ENCODE measurements at regions not wholly inside any gene's neighbourhood (a gene's known extent, or its start where the extent isn't known, plus 50 kb on each side); places are given as distances from the start of the nearest gene placed in this dataset.

GRCh38 chr2:5385596-5385995 is 306.6 kb upstream of the SOX11 start:
- no peak for DNase-seq (ENCODE audit: missing footprints)
- intact Hi-C loops (cut with DNase I): no loop called here
- no peak for ATAC-seq

- no peak for ATAC-seq
- no peak for DNase-seq (ENCODE audit: missing footprints)
- intact Hi-C loops (cut with DNase I): no loop called here
Measured at GRCh38 chr2:5387406-5387805, 304.8 kb upstream of the SOX11 start.

- ATAC-seq (no peak), DNase-seq (ENCODE audit: missing footprints) (no peak)
- intact Hi-C loops (cut with DNase I): loop anchor here (10.0 kb wide), 1 partner anchor 285 kb away; no protein-coding TSS in a partner anchor
Measured at GRCh38 chr2:5389740-5390139, 302.4 kb upstream of the SOX11 start.

GRCh38 chr2:5391362-5391761 is 300.8 kb upstream of the SOX11 start:
- peak; percentile 76 for DNase-seq (ENCODE audit: missing footprints)
- peak; percentile 60 for ATAC-seq
- intact Hi-C loops (cut with DNase I): loop anchor here (10.0 kb wide), 1 partner anchor 283 kb away; no protein-coding TSS in a partner anchor

- ATAC-seq (no peak), DNase-seq (ENCODE audit: missing footprints) (no peak)
- intact Hi-C loops (cut with DNase I): loop anchor here (10.0 kb wide), 1 partner anchor 282 kb away; no protein-coding TSS in a partner anchor
Measured at GRCh38 chr2:5392658-5393057, 299.5 kb upstream of the SOX11 start.

GRCh38 chr2:5393474-5393873 is 298.7 kb upstream of the SOX11 start:
- DNase-seq (ENCODE audit: missing footprints): no peak
- no peak for ATAC-seq
- intact Hi-C loops (cut with DNase I): loop anchor here (10.0 kb wide), 1 partner anchor 281 kb away; no protein-coding TSS in a partner anchor

- intact Hi-C loops (cut with DNase I): loop anchor here (10.0 kb wide), 1 partner anchor 281 kb away; no protein-coding TSS in a partner anchor
- ATAC-seq: no peak
- DNase-seq (ENCODE audit: missing footprints): no peak
Measured at GRCh38 chr2:5394223-5394622, 298.0 kb upstream of the SOX11 start.

- DNase-seq (ENCODE audit: missing footprints) (no peak), ATAC-seq (no peak)
- intact Hi-C loops (cut with DNase I): no loop called here
Measured at GRCh38 chr2:5401115-5401657, 291.0 kb upstream of the SOX11 start.

- intact Hi-C loops (cut with DNase I): no loop called here
- DNase-seq (ENCODE audit: missing footprints): no peak
- no peak for ATAC-seq
Measured at GRCh38 chr2:5403392-5403791, 288.8 kb upstream of the SOX11 start.

- ATAC-seq (no peak), DNase-seq (ENCODE audit: missing footprints) (no peak)
Measured at GRCh38 chr2:5409898-5410381, 282.2 kb upstream of the SOX11 start.

GRCh38 chr2:5410991-5411700 is 281.0 kb upstream of the SOX11 start:
- no peak for ATAC-seq
- intact Hi-C loops (cut with DNase I): no loop called here
- no peak for DNase-seq (ENCODE audit: missing footprints)

More at GRCh38 chr2:5409898-5410381, 282.2 kb upstream of the SOX11 start:
- intact Hi-C loops (cut with DNase I): no loop called here

GRCh38 chr2:5412001-5412400 is 280.2 kb upstream of the SOX11 start:
- DNase-seq (ENCODE audit: missing footprints) (no peak), ATAC-seq (no peak)
- intact Hi-C loops (cut with DNase I): no loop called here

GRCh38 chr2:5433855-5434254 is 258.3 kb upstream of the SOX11 start:
- intact Hi-C loops (cut with DNase I): no loop called here
- ATAC-seq: no peak

GRCh38 chr2:5437375-5437774 is 254.8 kb upstream of the SOX11 start:
- ATAC-seq: no peak
- DNase-seq (ENCODE audit: missing footprints): no peak
- intact Hi-C loops (cut with DNase I): no loop called here

More at GRCh38 chr2:5433855-5434254, 258.3 kb upstream of the SOX11 start:
- no peak for DNase-seq (ENCODE audit: missing footprints)

GRCh38 chr2:5440174-5440573 is 252.0 kb upstream of the SOX11 start:
- DNase-seq (ENCODE audit: missing footprints): no peak
- no peak for ATAC-seq
- intact Hi-C loops (cut with DNase I): no loop called here

- no peak for DNase-seq (ENCODE audit: missing footprints)
- no peak for ATAC-seq
- intact Hi-C loops (cut with DNase I): no loop called here
Measured at GRCh38 chr2:5442736-5443135, 249.4 kb upstream of the SOX11 start.

- ATAC-seq (no peak), DNase-seq (ENCODE audit: missing footprints) (no peak)
- intact Hi-C loops (cut with DNase I): no loop called here
Measured at GRCh38 chr2:5444168-5444567, 248.0 kb upstream of the SOX11 start.

GRCh38 chr2:5444854-5445253 is 247.3 kb upstream of the SOX11 start:
- DNase-seq (ENCODE audit: missing footprints): no peak
- ATAC-seq: no peak
- intact Hi-C loops (cut with DNase I): no loop called here

GRCh38 chr2:5449867-5450266 is 242.3 kb upstream of the SOX11 start:
- intact Hi-C loops (cut with DNase I): no loop called here
- DNase-seq (ENCODE audit: missing footprints) (no peak), ATAC-seq (no peak)
